ENCODE measurements at regions not wholly inside any gene's neighbourhood (a gene's known extent, or its start where the extent isn't known, plus 50 kb on each side); places are given as distances from the start of the nearest gene placed in this dataset.

DNA sequence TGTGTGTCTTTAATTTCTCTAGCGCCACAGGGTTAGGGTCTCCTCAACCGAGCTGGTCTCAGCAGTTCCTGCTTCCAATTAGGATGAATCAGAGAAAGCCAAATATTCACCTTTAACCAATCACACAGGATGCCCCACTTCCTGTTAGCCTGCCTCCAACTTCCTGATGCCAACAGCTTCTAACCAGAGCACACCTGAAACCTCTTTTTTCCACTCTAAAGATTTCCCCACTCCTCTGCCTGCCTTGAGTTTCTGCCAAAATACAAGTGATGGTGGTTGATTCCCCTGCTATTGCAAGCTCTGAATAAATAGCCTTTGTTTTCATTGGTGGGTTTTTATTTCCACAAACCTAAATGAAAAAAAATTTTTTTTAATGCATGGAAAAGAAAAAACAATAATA lies 144.7 kb upstream of the UST start:
- TF ChIP-seq, protein P1, sequence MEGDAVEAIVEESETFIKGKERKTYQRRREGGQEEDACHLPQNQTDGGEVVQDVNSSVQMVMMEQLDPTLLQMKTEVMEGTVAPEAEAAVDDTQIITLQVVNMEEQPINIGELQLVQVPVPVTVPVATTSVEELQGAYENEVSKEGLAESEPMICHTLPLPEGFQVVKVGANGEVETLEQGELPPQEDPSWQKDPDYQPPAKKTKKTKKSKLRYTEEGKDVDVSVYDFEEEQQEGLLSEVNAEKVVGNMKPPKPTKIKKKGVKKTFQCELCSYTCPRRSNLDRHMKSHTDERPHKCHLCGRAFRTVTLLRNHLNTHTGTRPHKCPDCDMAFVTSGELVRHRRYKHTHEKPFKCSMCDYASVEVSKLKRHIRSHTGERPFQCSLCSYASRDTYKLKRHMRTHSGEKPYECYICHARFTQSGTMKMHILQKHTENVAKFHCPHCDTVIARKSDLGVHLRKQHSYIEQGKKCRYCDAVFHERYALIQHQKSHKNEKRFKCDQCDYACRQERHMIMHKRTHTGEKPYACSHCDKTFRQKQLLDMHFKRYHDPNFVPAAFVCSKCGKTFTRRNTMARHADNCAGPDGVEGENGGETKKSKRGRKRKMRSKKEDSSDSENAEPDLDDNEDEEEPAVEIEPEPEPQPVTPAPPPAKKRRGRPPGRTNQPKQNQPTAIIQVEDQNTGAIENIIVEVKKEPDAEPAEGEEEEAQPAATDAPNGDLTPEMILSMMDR (IDR thresholded peaks at IDR 0.05) = no peak
- no peaks in the 10 kb centered on the region for H3K4me1 ChIP-seq
- no peaks in the 10 kb centered on the region for H3K9me3 ChIP-seq
- no peaks in the 10 kb centered on the region for H3K36me3 ChIP-seq
- no peak overlapping the region for H3K4me3 ChIP-seq
- H3K27ac ChIP-seq = no peak overlapping the region
- no peak for DNase-seq (ENCODE audit: low spot score in 2 of 2)
- H3K27me3 ChIP-seq = no peaks in the 10 kb centered on the region
- intact Hi-C loops (cut with DNase I) = no loop called here

- DNase-seq (ENCODE audit: low spot score in 2 of 2) = no peak
- no peaks in the 10 kb centered on the region for H3K36me3 ChIP-seq
- TF ChIP-seq, protein P1 (IDR thresholded peaks at IDR 0.05) = peak in 2 of 3 experiments; percentile 9 to 37
- peaks cover 9 to 16% of the 10 kb centered on the region in 2 donors for H3K4me1 ChIP-seq
- H3K27ac ChIP-seq = no peak overlapping the region
- H3K9me3 ChIP-seq = no peaks in the 10 kb centered on the region
- H3K27me3 ChIP-seq = no peaks in the 10 kb centered on the region
- no peak overlapping the region for H3K4me3 ChIP-seq
- intact Hi-C loops (cut with DNase I) = no loop called here
Measured at GRCh38 chr6:148608199-148608951, 138.5 kb upstream of the UST start.

- H3K36me3 ChIP-seq = no peaks in the 10 kb centered on the region
- H3K27ac ChIP-seq = peak overlapping the region; percentile 78 to 88
- no peaks in the 10 kb centered on the region for H3K9me3 ChIP-seq
- intact Hi-C loops (cut with DNase I) = loop anchor here (2.0 kb wide), 1 partner anchor 48 kb away; no protein-coding TSS in a partner anchor
- TF ChIP-seq, protein P1 (IDR thresholded peaks at IDR 0.05) = no peak
- H3K4me1 ChIP-seq = peaks cover 9 to 16% of the 10 kb centered on the region in 2 donors
- peak; percentile 46 to 94 for DNase-seq (ENCODE audit: low spot score in 2 of 2)
- no peaks in the 10 kb centered on the region for H3K27me3 ChIP-seq
- H3K4me3 ChIP-seq = peak overlapping the region in 1 of 2 donors; percentile 26
Measured at GRCh38 chr6:148611213-148611612, 135.6 kb upstream of the UST start.

DNA sequence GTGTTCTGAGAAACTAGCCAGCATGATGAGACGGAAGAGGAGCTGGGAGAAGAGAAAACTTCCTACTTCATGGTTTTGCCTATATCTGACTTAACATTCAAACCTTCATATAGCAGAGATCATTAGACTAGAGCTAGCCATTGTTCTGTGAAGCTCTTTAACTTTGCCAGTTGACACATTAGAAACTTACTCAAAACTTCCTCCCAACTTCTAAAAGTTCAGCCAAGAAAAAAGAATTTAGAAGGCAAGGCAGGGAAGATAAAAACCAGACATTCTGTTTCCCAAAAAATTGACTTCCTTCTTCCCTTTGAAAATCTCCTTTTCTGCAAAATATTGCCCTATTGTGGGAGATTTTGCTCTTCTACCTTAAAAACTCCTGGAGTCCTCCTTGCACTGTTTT lies 134.8 kb upstream of the UST start:
- Histone ChIP-seq H3K9me3 (no peaks in the 10 kb centered on the region), H3K4me3 (peak overlapping the region in 1 of 2 donors; percentile 26), H3K27ac (peak overlapping the region; percentile 78 to 88), H3K36me3 (no peaks in the 10 kb centered on the region), H3K4me1 (peaks cover 9 to 16% of the 10 kb centered on the region in 2 donors), H3K27me3 (no peaks in the 10 kb centered on the region)
- DNase-seq (ENCODE audit: low spot score in 2 of 2) = no peak
- TF ChIP-seq, protein P1 (IDR thresholded peaks at IDR 0.05) = no peak
- intact Hi-C loops (cut with DNase I) = no loop called here

DNA sequence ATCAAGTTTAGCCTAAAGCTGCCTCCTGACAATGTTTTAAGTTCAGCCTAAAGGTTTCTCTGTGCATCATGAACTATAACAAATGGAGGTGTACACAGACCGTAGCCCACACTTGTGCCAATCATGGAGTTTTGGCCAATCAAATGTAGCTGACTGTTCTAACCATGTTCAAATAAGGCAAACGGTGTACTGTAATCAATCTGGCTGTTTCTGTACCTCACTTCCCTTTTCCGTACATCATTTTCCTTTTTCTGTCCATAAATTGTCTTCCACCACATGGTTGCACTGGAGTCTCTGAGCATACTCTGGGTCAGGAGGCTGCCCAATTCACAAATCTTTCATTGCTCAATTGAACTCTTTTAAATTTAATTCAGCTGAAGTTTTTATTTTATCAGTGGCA lies 132.2 kb upstream of the UST start:
- Histone ChIP-seq H3K27me3 (no peaks in the 10 kb centered on the region), H3K27ac (no peak overlapping the region), H3K4me1 (peaks cover 9 to 16% of the 10 kb centered on the region in 2 donors), H3K9me3 (no peaks in the 10 kb centered on the region), H3K4me3 (no peak overlapping the region), H3K36me3 (no peaks in the 10 kb centered on the region)
- intact Hi-C loops (cut with DNase I) = no loop called here
- TF ChIP-seq, protein P1 (IDR thresholded peaks at IDR 0.05) = no peak
- DNase-seq (ENCODE audit: low spot score in 2 of 2) = no peak

Measured in ascending aorta (tissue), 2 donors.